Smooth muscle cell of the brain vasculature (primary cell): ENCODE measurements at regions not wholly inside any gene's neighbourhood (a gene's known extent, or its start where the extent isn't known, plus 50 kb on each side); places are given as distances from the start of the nearest gene placed in this dataset.
"Not testable (repeated sequence)": the region's sequence is repeated elsewhere in the genome, so short reads cannot be mapped to it uniquely, and the experiment has no call there.

Source experiments
- DNase-seq: peaks from one replicate; pipeline ENCODE4 v3.0.0-alpha.2; 2012; ENCODE audit warnings: low read depth, low spot score

- no peak for DNase-seq
Observed at GRCh38 chr15:57767481-57767880, 61.0 kb downstream of the POLR2M start.

DNA sequence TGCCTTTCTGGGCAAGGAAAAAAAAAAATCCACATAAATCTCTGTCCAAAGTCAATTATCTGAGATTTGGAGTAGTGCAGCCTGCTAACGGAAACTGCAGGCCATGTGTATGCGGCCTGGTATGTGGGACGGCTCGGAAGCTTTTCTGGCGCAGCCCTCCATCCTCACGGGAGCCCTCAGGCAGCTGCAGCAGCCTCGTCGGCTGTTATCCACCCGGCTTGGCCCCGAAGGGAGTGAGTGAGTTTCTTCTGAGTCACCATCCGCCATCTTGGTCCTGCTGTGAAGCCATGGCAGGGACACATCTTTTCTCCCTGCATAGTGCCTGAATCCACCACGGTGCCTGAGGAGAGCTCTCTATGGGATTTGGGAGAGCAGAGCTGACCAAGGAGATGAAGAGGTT is 62.8 kb downstream of the POLR2M start:
- DNase-seq = no peak

GRCh38 chr15:57770495-57770894 is 64.0 kb downstream of the POLR2M start:
- DNase-seq = no peak

- DNase-seq = no peak
Observed at GRCh38 chr15:57772223-57772957, 65.9 kb downstream of the POLR2M start.

DNA sequence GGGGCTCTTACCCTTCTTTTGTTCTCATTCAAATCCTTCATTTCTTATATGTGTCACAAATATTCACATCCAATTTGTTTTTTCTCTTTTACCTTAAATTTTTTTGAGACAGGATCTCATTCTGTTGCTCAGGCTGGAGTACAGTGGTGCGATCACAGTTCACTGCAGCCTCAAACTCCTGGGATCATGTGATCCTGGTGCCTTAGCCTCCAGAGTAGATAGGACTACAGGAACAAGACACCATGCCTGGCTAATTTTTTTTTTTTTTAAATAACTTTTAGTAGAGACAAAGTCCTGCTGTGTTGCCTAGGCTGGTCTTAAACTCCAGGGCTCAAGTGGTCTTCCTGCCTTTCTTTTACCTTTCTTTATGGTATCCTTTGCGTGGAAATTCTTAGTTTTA is 66.5 kb downstream of the POLR2M start:
- DNase-seq = no peak

DNA sequence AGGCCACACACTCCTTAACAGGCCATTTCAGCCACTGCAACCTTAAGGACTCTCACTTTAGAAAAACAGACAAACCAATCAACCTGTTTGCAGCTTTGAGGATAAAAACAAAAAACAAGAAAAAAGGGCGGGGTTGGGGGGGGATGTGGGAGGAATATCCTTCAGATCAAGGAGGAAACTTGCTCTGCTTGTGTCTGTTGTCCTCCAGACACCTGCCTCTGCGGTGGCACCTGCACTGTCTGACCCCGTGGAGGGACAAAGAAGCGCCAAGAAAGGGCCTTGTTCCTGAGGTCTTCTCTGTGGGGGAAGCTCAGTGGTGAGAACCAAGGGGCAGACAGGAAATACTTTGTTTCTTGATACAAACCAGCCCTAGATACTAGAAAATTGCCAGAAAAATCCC is 70.5 kb downstream of the POLR2M start:
- DNase-seq = no peak

GRCh38 chr15:57780471-57780870 is 74.0 kb downstream of the POLR2M start:
- no peak for DNase-seq

GRCh38 chr15:57782731-57783130 is 76.2 kb downstream of the POLR2M start:
- no peak for DNase-seq

DNA sequence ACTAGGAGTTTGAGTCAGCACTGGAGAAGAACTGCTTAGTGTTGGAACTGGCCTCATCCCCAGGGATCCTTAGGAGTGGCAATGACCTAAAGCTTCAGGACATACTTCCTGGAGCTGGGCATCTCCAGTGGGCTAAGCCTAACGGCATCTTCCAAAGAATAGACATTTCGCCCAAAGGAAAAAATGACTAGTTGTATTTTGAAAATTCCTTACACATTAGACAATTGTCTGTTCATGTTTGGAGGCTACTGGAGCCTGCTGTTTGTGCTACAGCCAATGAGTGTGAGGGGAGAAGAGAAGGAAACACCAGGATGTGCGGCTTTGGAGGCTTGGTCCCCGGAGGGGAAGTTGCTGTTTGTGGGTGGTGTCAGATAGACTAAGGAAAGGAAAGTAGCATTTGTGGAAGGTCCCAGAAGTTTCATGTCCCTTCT is 77.6 kb downstream of the POLR2M start:
- no peak for DNase-seq

GRCh38 chr15:57785039-57785438 is 78.5 kb downstream of the POLR2M start:
- no peak for DNase-seq

DNA sequence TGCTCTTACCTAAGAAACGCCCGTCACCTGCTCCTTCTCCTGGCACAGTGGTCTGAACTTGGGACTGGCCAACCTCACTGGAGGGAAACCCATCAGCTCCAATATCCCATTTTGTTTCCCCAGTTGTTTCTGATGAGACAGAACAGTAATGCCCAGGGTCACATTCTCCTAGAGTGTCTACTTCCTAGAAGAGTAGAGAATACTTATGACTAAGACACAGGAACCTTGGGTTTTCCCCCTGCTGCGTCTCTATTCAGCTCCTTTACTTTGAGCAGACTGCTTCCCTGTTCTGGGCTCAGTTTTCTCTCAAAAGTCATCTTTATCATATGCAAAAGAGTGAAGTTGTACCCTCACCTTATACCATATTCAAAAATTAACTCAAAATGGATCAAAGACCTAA is 79.4 kb downstream of the POLR2M start:
- DNase-seq = no peak

GRCh38 chr15:57789225-57789624 is 82.7 kb downstream of the POLR2M start:
- no peak for DNase-seq

DNA sequence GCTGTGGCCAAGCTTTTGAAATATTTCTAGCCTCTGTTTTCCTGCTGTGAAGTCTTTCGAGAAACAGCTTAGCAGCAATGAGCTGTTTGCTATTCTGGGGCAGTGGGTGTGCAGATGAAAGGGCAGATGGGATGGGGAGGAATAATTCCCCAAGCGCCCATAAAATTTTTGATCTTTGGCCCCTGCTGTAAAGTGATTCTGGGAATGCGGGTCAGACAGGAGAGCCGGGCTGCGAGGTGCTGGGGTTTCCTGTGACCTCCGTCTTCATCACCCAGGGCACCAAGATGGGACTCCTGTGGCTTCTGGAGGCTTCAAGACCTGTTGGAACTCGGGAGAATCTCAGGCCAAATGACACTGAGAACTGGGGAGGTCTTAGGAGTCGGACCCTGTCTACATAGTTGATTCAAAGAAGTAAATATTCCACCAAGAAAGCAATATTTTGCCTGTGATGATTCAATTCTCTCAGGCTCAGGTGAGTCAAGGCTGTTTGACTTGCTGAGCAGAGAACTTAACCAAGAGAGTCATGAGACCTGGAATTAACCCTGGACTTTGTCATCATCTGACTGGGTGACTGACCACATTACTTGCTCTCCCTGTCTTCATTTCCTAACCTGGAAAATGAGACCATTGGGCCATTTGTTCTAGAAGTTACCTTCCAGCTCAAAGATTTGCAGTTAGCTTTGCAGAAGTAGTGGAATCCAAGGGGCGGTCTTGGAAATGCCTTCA is 86.4 kb downstream of the POLR2M start:
- no peak for DNase-seq

- DNase-seq = no peak
Observed at GRCh38 chr15:57795261-57795660, 88.7 kb downstream of the POLR2M start.

GRCh38 chr15:57796146-57796545 is 89.6 kb downstream of the POLR2M start:
- no peak for DNase-seq

GRCh38 chr15:57797110-57797509 is 90.6 kb downstream of the POLR2M start:
- no peak for DNase-seq

GRCh38 chr15:57797568-57798267 is 91.2 kb downstream of the POLR2M start:
- no peak for DNase-seq

GRCh38 chr15:57806003-57806402 is 99.5 kb downstream of the POLR2M start:
- DNase-seq = no peak

DNA sequence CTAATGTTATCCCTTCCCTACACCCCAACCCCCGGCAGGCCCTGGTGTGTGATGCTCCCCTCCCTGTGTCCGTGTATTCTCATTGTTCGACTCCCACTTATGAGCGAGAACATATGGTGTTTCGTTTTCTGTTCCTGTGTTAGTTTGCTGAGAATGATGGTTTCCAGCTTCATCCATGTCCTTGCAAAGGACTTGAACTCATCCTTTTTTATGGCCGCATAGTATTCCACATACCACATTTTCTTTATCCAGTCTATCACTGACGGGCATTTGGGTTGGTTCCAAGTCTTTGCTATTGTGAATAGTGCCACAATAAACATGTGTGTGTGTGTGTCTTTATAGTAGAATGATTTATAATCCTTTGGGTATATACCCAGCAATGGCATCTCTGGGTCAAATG is 102.8 kb downstream of the POLR2M start:
- not testable (repeated sequence) for DNase-seq

DNA sequence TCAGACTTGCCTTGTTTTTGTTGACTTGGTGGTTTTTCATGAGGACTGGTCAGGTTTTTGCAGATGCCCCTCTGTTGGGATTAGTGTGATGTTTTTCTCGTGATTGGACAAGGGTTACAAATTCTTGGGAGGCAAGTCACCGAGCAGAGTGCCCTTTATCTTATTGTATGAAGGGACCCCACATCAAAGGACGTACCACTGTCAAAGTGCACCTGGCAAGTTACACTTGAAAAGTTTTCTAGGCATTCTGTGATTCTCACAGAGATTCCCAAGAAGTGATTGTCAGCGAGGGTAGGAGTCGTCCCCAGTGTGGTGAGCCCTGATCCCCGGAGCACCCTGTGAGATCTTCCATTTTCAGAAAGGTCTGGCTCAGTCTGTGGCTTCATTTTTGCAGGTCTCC is 110.1 kb downstream of the POLR2M start:
- DNase-seq = no peak

GRCh38 chr15:57819646-57820045 is 113.1 kb downstream of the POLR2M start:
- DNase-seq = no peak

- DNase-seq = no peak
Observed at GRCh38 chr15:57820119-57820518, 113.6 kb downstream of the POLR2M start.

- no peak for DNase-seq
Observed at GRCh38 chr15:57821826-57822225, 115.3 kb downstream of the POLR2M start.
